Cardiac fibroblast (primary cell): ENCODE measurements at regions not wholly inside any gene's neighbourhood (a gene's known extent, or its start where the extent isn't known, plus 50 kb on each side); places are given as distances from the start of the nearest gene placed in this dataset.

ENCODE experiments used
- DNase-seq, 2 donors: peaks; one replicate each; pipeline versions ENCODE4 v3.0.0 to v3.0.0-alpha.2; 2010; ENCODE audit warnings: low read depth in 2 of 2
- H3K4me3 ChIP-seq, 2 donors: replicated peaks in 1 of 2; 1 replicate in 1 of 2; 2 replicates in 1 of 2; pipeline ENCODE4 v1.5.1; 2011; ENCODE audit warnings: low read depth in 2 of 2, low read length in 2 of 2, mild to moderate bottlenecking in 2 of 2, moderate library complexity in 1 of 2
- TF ChIP-seq, protein P1 (sequence below): IDR thresholded peaks from one replicate; pipeline ENCODE4 v1.5.1; 2011; ENCODE audit warnings: low read depth, mild to moderate bottlenecking, low read length, inconsistent platforms

DNA sequence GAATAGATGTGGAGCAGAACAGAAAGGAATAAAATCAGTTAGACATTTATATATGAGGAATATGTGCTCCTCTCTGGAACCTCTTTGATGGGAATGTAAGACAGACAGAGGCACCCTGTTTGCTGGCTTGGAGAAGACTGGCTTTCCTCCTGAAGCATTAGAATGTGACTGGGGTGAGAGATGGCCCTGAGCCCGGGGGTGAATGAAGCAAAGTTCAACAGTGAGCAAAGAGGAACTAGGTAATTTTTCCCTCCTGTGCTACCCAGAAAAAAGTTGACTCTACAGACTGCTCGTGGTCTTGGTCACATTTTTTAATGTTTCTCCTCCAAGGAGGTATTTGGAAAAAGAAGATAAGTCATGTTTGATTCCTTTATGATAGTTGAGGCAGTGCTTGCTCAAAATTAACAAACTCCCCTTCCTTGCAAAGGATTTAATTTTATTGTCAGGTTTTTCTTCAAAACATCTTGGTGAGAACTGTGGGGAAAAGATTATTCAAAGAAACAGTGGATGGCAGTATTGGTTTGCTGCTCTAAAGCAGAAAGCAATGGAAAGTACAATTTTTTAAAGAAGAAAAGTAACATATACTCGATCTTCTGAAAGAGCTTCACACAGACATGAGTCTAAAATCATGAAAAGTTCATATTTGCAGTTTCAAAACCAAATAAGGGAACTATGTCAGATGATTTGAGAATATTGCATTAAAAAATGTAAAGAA is 370.4 kb upstream of the CDIN1 start:
- H3K4me3 ChIP-seq, result no peak overlapping the region
- TF ChIP-seq, protein P1, sequence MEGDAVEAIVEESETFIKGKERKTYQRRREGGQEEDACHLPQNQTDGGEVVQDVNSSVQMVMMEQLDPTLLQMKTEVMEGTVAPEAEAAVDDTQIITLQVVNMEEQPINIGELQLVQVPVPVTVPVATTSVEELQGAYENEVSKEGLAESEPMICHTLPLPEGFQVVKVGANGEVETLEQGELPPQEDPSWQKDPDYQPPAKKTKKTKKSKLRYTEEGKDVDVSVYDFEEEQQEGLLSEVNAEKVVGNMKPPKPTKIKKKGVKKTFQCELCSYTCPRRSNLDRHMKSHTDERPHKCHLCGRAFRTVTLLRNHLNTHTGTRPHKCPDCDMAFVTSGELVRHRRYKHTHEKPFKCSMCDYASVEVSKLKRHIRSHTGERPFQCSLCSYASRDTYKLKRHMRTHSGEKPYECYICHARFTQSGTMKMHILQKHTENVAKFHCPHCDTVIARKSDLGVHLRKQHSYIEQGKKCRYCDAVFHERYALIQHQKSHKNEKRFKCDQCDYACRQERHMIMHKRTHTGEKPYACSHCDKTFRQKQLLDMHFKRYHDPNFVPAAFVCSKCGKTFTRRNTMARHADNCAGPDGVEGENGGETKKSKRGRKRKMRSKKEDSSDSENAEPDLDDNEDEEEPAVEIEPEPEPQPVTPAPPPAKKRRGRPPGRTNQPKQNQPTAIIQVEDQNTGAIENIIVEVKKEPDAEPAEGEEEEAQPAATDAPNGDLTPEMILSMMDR, result no peak
- peak; percentile 9 to 42 for DNase-seq

DNA sequence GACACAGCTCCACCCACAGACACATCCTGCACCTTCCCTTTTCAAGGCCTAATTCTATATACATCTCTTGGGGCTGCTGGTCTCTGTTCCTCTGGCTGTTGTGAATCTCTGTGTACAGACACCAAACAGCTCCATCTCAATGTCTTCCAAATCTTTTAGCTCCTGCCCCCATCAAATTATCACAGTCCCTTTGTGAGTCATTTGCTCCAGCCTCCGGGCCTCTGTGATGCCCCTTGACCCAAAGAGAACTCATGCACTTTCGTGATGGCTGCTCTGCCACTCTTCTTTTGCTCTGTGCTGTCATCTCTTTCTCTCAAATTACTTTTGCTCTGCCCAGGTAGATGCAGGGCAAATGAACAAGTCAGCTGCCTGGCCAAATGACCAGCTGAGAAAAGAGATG is 369.0 kb upstream of the CDIN1 start:
- no peak for DNase-seq
- no peak overlapping the region for H3K4me3 ChIP-seq
- TF ChIP-seq, protein P1, result no peak

DNA sequence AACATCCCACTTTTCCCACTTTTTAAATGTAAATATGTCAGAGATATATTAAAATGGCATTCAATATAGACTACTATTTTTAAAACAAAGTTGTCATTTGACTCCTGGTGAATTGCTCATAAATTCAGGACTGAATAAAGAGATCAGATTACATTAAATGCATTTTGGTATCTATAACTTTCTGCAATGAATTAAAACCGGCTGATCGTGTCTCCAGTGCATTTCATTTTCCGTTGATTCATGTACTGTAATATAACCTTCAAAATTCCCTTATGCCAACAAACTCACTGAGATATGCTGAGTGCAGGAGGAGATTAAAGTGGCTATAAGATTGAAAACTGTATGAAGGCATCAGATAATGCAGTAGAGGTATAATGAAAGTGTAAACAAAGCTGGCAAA is 361.1 kb upstream of the CDIN1 start:
- no peak for DNase-seq

DNA sequence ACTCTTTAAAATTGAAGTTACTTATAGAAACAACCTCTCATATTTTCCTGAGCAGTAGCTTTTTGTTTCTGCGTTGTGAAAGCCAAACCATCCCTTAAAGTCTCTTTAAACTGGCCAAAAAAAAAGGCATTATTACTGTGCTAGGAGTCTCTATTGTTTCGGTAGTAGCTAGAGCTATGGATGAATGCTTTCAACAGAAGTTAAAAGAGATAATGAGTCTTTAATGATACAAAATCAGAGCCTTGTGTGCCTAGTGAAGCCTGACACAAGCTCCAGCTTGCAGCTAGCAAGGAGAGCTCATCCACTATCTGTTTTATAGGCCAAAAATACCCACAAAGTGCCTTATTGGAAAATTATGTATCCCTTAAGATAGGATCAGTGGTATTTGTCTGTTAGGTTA is 360.4 kb upstream of the CDIN1 start:
- TF ChIP-seq, protein P1, result no peak
- H3K4me3 ChIP-seq, result no peak overlapping the region
- no peak for DNase-seq

More for the DNA sequence above, 361.1 kb upstream of the CDIN1 start:
- H3K4me3 ChIP-seq, result no peak overlapping the region
- TF ChIP-seq, protein P1, result no peak

DNA sequence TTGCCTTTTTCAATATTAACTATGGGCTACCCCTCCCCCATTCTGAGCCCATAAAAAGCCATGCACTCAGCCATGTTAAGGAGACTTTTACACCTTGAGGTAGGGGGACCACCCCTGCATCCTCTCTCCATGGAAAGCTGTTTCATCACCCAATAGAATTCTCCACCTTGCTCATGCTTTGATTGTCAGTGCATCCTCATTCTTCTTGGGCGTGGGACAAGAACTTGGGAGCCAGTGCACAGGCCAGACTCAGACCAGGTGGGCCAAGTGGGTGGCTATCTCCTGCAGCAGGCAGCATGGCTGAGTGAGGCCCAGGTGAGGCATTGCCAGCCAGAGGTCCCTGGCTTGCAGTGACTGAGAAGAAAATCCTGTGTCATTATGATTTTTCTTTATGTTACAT is 357.4 kb upstream of the CDIN1 start:
- H3K4me3 ChIP-seq, result no peak overlapping the region
- DNase-seq, result no peak
- TF ChIP-seq, protein P1, result no peak

DNA sequence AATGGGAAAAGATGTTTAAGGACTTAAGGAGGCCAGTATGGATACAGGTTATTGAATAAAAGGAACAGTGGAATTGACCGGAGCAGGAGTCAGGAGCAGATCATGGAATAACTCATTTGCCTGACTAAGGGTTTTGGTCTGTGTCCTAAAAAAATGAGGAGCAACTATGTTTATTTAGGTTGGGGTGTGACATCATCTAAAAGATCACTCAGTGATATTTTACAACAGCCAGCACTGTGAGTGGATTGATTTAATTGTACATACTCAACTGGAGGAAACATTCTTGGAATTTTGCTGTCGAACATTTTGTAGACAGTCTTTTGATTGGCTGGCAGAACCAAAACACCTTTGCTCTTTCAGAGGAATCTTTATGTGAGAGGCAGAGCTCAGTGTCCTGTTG is 348.6 kb upstream of the CDIN1 start:
- no peak overlapping the region for H3K4me3 ChIP-seq
- TF ChIP-seq, protein P1, result no peak
- peak in 1 of 2 donors; percentile 14 for DNase-seq

DNA sequence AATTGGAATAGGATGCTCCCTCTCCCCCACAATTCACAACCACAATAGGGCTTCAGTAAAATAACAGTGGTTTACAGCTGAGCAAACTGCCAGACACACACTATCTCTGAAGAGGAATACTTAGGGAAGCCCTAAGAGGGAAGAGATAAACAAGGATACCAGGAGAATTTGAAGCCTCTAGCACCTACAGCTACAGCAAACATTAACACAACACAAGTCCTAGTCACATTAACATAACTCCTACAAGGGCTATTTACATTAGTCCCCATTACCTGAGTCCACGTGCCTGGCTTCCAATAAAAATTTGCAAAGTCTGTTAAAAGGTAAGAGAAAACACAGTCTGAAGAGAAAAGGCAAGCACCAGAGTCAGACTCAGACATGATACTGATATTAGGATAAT is 346.9 kb upstream of the CDIN1 start:
- no peak for DNase-seq
- no peak overlapping the region for H3K4me3 ChIP-seq
- TF ChIP-seq, protein P1, result no peak
